VCaP (cell line): ENCODE measurements at regions not wholly inside any gene's neighbourhood (a gene's known extent, or its start where the extent isn't known, plus 50 kb on each side); places are given as distances from the start of the nearest gene placed in this dataset.

Source experiments
- H3K27ac ChIP-seq: fragments of 450-650 bp; 2 replicates; pipeline ENCODE4 v1.5.1; 2017
- CTCF ChIP-seq: fragments of 450-650 bp; conservative IDR thresholded peaks from 2 replicates; pipeline ENCODE4 v1.5.1; 2017; ENCODE audit warnings: mild to moderate bottlenecking, moderate library complexity

- no peak overlapping the region for H3K27ac ChIP-seq
- no peak for TF ChIP-seq CTCF
These were observed 665.7 kb upstream of the SLC10A2 start for GRCh38 chr13:103731959-103732358.

- TF ChIP-seq CTCF, result no peak
- no peak overlapping the region for H3K27ac ChIP-seq
These were observed 664.2 kb upstream of the SLC10A2 start for GRCh38 chr13:103730407-103730806.

DNA sequence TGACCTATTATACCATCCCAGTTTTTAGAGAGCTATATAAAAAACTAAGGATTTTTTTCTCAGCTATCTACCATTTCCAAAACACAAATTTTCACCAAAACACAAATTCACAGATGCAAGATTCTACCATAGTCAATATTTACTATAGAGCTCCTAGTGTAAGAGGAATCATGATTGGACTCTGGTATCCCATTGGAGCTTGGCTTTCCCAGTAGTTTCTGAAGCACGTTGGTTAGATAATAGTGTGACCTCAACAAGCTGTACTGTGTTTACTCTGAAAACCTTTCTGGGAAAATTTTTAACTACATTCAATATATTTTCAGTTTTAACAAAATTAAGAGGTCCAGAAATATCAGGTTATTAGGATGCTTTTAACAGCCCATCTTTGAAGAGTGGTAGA lies 660.6 kb upstream of the SLC10A2 start:
- no peak overlapping the region for H3K27ac ChIP-seq
- no peak for TF ChIP-seq CTCF

DNA sequence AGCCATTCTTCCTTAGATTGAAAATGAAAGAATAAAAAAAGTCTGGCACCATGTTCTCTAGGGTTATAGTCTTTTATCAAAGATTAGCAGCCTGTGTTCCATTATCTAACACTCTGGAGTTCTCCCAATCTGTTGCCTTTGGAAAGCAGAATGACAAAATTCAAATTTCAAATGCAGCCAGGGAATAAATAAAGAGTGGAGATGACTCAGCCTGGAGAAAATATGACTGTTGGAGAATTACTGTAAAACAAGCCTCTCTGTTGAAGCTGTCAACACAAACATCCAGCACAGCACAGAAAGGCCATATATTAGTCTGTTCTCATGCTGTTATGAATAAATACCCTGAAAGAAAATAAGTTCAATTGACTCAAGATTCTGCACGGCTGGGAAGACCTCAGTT lies 650.5 kb upstream of the SLC10A2 start:
- no peak for TF ChIP-seq CTCF
- no peak overlapping the region for H3K27ac ChIP-seq

DNA sequence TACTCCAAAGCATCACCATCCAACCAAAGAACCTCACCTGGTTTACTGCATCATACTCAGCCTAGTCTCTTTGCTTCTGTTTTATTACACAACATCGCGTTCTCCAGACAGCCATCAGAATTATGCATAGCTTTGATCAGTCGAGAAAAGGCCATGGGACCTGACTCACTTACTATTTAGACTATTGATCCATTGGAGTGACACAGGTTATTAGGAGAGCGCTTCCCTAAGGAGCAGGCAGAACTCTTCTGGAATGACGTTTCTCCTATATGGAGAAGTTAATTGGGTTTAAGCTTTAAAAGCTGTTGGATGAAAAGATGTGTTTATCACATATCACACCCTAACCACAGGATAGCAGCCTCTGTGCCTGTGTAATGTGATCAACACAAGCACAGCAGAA lies 649.1 kb upstream of the SLC10A2 start:
- TF ChIP-seq CTCF, result no peak

DNA sequence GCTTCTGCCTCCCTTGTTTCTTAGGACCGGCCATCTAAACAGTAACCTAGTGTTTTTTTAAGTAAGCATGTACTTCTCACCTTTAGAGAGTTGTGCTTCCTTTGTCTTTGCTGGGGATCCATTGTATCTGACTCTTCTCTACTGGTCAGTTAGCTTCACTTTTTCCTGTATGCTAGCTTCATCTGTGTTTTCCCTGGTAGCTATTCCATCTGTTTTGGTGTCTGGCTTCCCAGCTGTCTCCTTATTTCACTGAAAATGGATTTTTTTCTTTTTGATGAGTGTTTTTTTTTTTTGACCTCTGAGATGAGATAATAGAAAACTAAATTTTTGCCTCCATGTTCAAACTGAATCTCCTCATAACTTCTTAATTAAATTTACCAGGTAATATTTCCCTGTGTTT lies 637.0 kb upstream of the SLC10A2 start:
- TF ChIP-seq CTCF, result no peak
- no peak overlapping the region for H3K27ac ChIP-seq

More for the DNA sequence above, 649.1 kb upstream of the SLC10A2 start:
- no peak overlapping the region for H3K27ac ChIP-seq

GRCh38 chr13:103698000-103698399 lies 631.8 kb upstream of the SLC10A2 start:
- TF ChIP-seq CTCF, result no peak

DNA sequence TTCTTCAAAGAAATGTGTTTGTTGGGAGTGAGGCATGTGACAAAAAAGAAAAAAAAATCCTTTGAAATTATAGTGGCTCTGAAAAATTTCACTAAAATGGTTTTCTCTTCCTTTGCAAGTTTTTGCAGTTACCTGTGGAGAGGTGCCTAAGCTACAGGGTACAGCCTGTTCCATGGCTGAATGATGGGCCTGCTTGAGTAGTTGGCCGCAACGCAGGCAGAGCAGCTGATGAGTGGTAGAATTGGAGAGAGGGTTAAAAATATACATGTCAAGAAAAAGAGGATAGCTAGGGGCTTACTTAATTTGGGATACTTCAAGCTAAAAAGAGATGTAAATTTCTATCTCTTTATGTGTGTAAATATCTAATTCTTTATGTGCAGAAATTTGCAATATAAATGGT lies 629.1 kb upstream of the SLC10A2 start:
- TF ChIP-seq CTCF, result no peak
- H3K27ac ChIP-seq, result no peak overlapping the region

More at GRCh38 chr13:103698000-103698399, 631.8 kb upstream of the SLC10A2 start:
- no peak overlapping the region for H3K27ac ChIP-seq
